IMR-90 (cell line): ENCODE measurements at regions not wholly inside any gene's neighbourhood (a gene's known extent, or its start where the extent isn't known, plus 50 kb on each side); places are given as distances from the start of the nearest gene placed in this dataset.

Source experiments
- CHD1 ChIP-seq: IDR thresholded peaks from 2 replicates; pipeline ENCODE4 v1.6.1; 2012; ENCODE audit warnings: low read depth, low read length, improper control_type of control experiment
- CTCF ChIP-seq: conservative IDR thresholded peaks from 2 replicates; pipeline ENCODE4 v1.5.1; 2012; ENCODE audit warnings: mild to moderate bottlenecking, low read depth, low read length, improper control_type of control experiment
- USF2 ChIP-seq: fragments of 150-350 bp; IDR thresholded peaks from 2 replicates; pipeline ENCODE4 v1.6.1; 2017; ENCODE audit warnings: mild to moderate bottlenecking, antibody characterized with exemption, low read length, low read depth

GRCh38 chr11:87859636-87860035, 315.6 kb downstream of the RAB38 start:
- TF ChIP-seq CHD1 (no peak), CTCF (no peak), USF2 (no peak)
